ENCODE measurements at regions not wholly inside any gene's neighbourhood (a gene's known extent, or its start where the extent isn't known, plus 50 kb on each side); places are given as distances from the start of the nearest gene placed in this dataset.

DNA sequence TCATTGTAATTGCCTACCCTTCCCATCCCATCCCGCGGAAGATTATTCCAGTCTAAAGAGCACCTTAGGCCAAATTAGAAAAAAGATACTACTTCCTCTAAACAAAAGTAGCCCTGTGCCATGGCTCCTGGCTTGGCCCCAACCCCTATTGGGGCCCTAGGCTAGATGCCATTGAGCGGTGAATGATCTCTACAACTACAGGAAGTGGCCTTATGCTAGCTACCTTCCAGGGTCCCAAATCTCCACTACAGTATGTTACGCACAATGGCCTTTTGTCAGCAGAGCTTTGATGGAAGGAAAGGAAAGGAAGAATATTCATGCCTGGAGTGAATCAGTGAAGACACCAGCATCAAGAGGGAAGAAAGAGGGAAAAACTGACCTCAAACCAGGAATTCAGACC lies 73.3 kb upstream of the OSMR start:
- no peak for TF ChIP-seq EZH2 (IDR thresholded peaks at IDR 0.05; ENCODE audit: borderline replicate concordance, insufficient read depth, low read depth, low read length, poor library complexity, severe bottlenecking)
- TF ChIP-seq, protein P1, sequence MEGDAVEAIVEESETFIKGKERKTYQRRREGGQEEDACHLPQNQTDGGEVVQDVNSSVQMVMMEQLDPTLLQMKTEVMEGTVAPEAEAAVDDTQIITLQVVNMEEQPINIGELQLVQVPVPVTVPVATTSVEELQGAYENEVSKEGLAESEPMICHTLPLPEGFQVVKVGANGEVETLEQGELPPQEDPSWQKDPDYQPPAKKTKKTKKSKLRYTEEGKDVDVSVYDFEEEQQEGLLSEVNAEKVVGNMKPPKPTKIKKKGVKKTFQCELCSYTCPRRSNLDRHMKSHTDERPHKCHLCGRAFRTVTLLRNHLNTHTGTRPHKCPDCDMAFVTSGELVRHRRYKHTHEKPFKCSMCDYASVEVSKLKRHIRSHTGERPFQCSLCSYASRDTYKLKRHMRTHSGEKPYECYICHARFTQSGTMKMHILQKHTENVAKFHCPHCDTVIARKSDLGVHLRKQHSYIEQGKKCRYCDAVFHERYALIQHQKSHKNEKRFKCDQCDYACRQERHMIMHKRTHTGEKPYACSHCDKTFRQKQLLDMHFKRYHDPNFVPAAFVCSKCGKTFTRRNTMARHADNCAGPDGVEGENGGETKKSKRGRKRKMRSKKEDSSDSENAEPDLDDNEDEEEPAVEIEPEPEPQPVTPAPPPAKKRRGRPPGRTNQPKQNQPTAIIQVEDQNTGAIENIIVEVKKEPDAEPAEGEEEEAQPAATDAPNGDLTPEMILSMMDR (IDR thresholded peaks at IDR 0.05) = no peak
- WGBS (ENCODE audit: insufficient coverage) = 100% methylated on average over 2 of the region's 4 CpGs
- ChIA-PET POLR2A (no interaction called here), CTCF (no interaction called here)
- Histone ChIP-seq H3K4me1 (ENCODE audit: control insufficient read depth in 2 of 2, insufficient read depth in 2 of 2, low read length in 2 of 2) (no peaks in the 10 kb centered on the region), H3K4me2 (replicated peaks; ENCODE audit: low read depth, low read length, poor library complexity, severe bottlenecking) (no peak overlapping the region), H2AFZ (ENCODE audit: insufficient read depth, low read depth, low read length, poor library complexity, severe bottlenecking) (no peak overlapping the region), H3K9ac (ENCODE audit: low read length) (no peak overlapping the region), H4K20me1 (ENCODE audit: control insufficient read depth, insufficient read depth, low read length, poor library complexity, severe bottlenecking) (no peaks in the 10 kb centered on the region), H3K36me3 (replicated peaks in 1 of 2; ENCODE audit: control extremely low read depth in 1 of 2, control insufficient read depth in 1 of 2, extremely low read depth in 1 of 2, insufficient read depth in 2 of 2, low read length in 1 of 2) (no peaks in the 10 kb centered on the region), H3K4me3 (ENCODE audit: control extremely low read depth in 1 of 5, extremely low read depth in 1 of 5, insufficient read depth in 1 of 5, low read depth in 2 of 5, low read length in 4 of 5) (no peak overlapping the region), H3K79me2 (ENCODE audit: control insufficient read depth, insufficient read depth, low read length) (no peaks in the 10 kb centered on the region), H3K27ac (ENCODE audit: low read length in 2 of 2) (no peak overlapping the region), H3K9me3 (ENCODE audit: control extremely low read depth in 1 of 3, control insufficient read depth in 2 of 3, insufficient read depth in 1 of 3, low read length in 2 of 3) (peaks cover 0 to 6% (median 0%) of the 10 kb centered on the region in 3 donors), H3K27me3 (replicated peaks in 1 of 4; ENCODE audit: control extremely low read depth in 1 of 4, control insufficient read depth in 3 of 4, insufficient read depth in 4 of 4, low read length in 3 of 4) (no peaks in the 10 kb centered on the region)
- Mint-ChIP-seq H3K9me3 (ENCODE audit: insufficient read depth) (peaks cover 3% of the 10 kb centered on the region), H3K4me1 (no peaks in the 10 kb centered on the region), H3K27me3 (peaks cover 6% of the 10 kb centered on the region), H3K27ac (no peak overlapping the region), H3K4me3 (no peak overlapping the region)
- ATAC-seq (ENCODE audit: low read depth) (no peak), DNase-seq (no peak)
- intact Hi-C loops (cut with micrococcal nuclease) = no loop called here

GRCh38 chr5:38775218-38775840 lies 70.5 kb upstream of the OSMR start:
- Histone ChIP-seq H3K9me3 (ENCODE audit: control extremely low read depth in 1 of 3, control insufficient read depth in 2 of 3, insufficient read depth in 1 of 3, low read length in 2 of 3) (peaks cover 0 to 2% (median 0%) of the 10 kb centered on the region in 3 donors), H2AFZ (ENCODE audit: insufficient read depth, low read depth, low read length, poor library complexity, severe bottlenecking) (no peak overlapping the region), H3K4me3 (ENCODE audit: control extremely low read depth in 1 of 5, extremely low read depth in 1 of 5, insufficient read depth in 1 of 5, low read depth in 2 of 5, low read length in 4 of 5) (no peak overlapping the region), H3K36me3 (replicated peaks in 1 of 2; ENCODE audit: control extremely low read depth in 1 of 2, control insufficient read depth in 1 of 2, extremely low read depth in 1 of 2, insufficient read depth in 2 of 2, low read length in 1 of 2) (no peaks in the 10 kb centered on the region), H3K4me1 (ENCODE audit: control insufficient read depth in 2 of 2, insufficient read depth in 2 of 2, low read length in 2 of 2) (no peaks in the 10 kb centered on the region), H3K27ac (ENCODE audit: low read length in 2 of 2) (no peak overlapping the region), H3K27me3 (replicated peaks in 1 of 4; ENCODE audit: control extremely low read depth in 1 of 4, control insufficient read depth in 3 of 4, insufficient read depth in 4 of 4, low read length in 3 of 4) (no peaks in the 10 kb centered on the region), H4K20me1 (ENCODE audit: control insufficient read depth, insufficient read depth, low read length, poor library complexity, severe bottlenecking) (no peaks in the 10 kb centered on the region), H3K4me2 (replicated peaks; ENCODE audit: low read depth, low read length, poor library complexity, severe bottlenecking) (no peak overlapping the region), H3K9ac (ENCODE audit: low read length) (no peak overlapping the region), H3K79me2 (ENCODE audit: control insufficient read depth, insufficient read depth, low read length) (no peaks in the 10 kb centered on the region)
- ATAC-seq (ENCODE audit: low read depth) = no peak
- DNase-seq = no peak
- TF ChIP-seq EZH2 (IDR thresholded peaks at IDR 0.05; ENCODE audit: borderline replicate concordance, insufficient read depth, low read depth, low read length, poor library complexity, severe bottlenecking) = no peak
- ChIA-PET CTCF (no interaction called here), POLR2A (no interaction called here)
- Mint-ChIP-seq H3K4me1 (no peaks in the 10 kb centered on the region), H3K4me3 (no peak overlapping the region), H3K9me3 (ENCODE audit: insufficient read depth) (peaks cover 3% of the 10 kb centered on the region), H3K27ac (no peak overlapping the region), H3K27me3 (peaks cover 6% of the 10 kb centered on the region)
- intact Hi-C loops (cut with micrococcal nuclease) = no loop called here
- WGBS (ENCODE audit: insufficient coverage) = no CpG with 5 or more reads among the region's 5 CpGs
